ENCODE measurements at regions not wholly inside any gene's neighbourhood (a gene's known extent, or its start where the extent isn't known, plus 50 kb on each side); places are given as distances from the start of the nearest gene placed in this dataset.

GRCh38 chr2:16031848-16032159 lies 91.5 kb downstream of the MYCN start (continued):
- TF ChIP-seq SRF (IDR thresholded peaks at IDR 0.05; ENCODE audit: low read depth, low read length) (no peak), USF2 (IDR thresholded peaks at IDR 0.05; ENCODE audit: low read length) (no peak), CREB1 (IDR thresholded peaks at IDR 0.05) (no peak), TCF12 (IDR thresholded peaks at IDR 0.05; ENCODE audit: low read depth, low read length) (no peak), BCL11A (IDR thresholded peaks at IDR 0.05; ENCODE audit: low read depth in 2 of 2, low read length in 2 of 2) (no peak), GABPA (IDR thresholded peaks at IDR 0.05; ENCODE audit: borderline replicate concordance, insufficient read depth, low read length) (no peak), SIX5 (IDR thresholded peaks at IDR 0.05; ENCODE audit: low read depth, low read length) (no peak), ASH2L (IDR thresholded peaks at IDR 0.05; ENCODE audit: low read length) (no peak), RFX5 (IDR thresholded peaks at IDR 0.05; ENCODE audit: borderline replicate concordance, low read depth, low read length) (no peak), KDM5A (IDR thresholded peaks at IDR 0.05; ENCODE audit: low read length) (no peak), JUND (IDR thresholded peaks at IDR 0.05; ENCODE audit: low read length) (no peak), HDAC6 (IDR thresholded peaks at IDR 0.05; ENCODE audit: low read depth, low read length) (no peak), BACH1 (IDR thresholded peaks at IDR 0.05; ENCODE audit: low read length) (no peak), CBX8 (IDR thresholded peaks at IDR 0.05; ENCODE audit: borderline replicate concordance, low read depth, low read length) (no peak), CTBP2 (IDR thresholded peaks at IDR 0.05; ENCODE audit: borderline replicate concordance, insufficient read depth, insufficient read length, low read length) (no peak)

Data from H1 (cell line).